Heart right ventricle (tissue), 16 donors: ENCODE measurements at regions not wholly inside any gene's neighbourhood (a gene's known extent, or its start where the extent isn't known, plus 50 kb on each side); places are given as distances from the start of the nearest gene placed in this dataset.

Source experiments
- ATAC-seq, 8 donors: fragments of 200-7000 bp; cut with Tn5 transposase; one replicate each; pipeline ENCODE4 v1.9.1; 2020; ENCODE audit warnings: mild to moderate bottlenecking in 8 of 8, moderate library complexity in 8 of 8, moderate number of reproducible peaks in 1 of 8
- DNase-seq, 2 donors: peaks; one replicate each; pipeline ENCODE4 v3.0.0-alpha.2; 2020
- H3K27ac ChIP-seq, 10 donors: fragments of 200-600 bp; sonication (generic) in 2 of 10; one replicate each; pipeline versions ENCODE4 v1.5.0 to v1.8.0; 2020 to 2022; ENCODE audit warnings: mild to moderate bottlenecking in 3 of 10
- H3K27me3 ChIP-seq, 7 donors: fragments of 200-600 bp; one replicate each; pipeline ENCODE4 v1.8.0; 2021 to 2022; ENCODE audit warnings: mild to moderate bottlenecking in 2 of 7
- H3K36me3 ChIP-seq, 9 donors: fragments of 200-600 bp; sonication (generic) in 1 of 9; one replicate each; pipeline versions ENCODE4 v1.5.0 to v1.8.0; 2020 to 2022; ENCODE audit warnings: mild to moderate bottlenecking in 2 of 9
- H3K4me1 ChIP-seq, 9 donors: fragments of 200-600 bp; sonication (generic) in 1 of 9; one replicate each; pipeline versions ENCODE4 v1.5.0 to v1.8.0; 2020 to 2022; ENCODE audit warnings: mild to moderate bottlenecking in 4 of 9
- H3K4me3 ChIP-seq, 10 donors: fragments of 200-600 bp; sonication (generic) in 2 of 10; one replicate each; pipeline versions ENCODE4 v1.5.0 to v1.8.0; 2020 to 2022; ENCODE audit warnings: mild to moderate bottlenecking in 7 of 10, moderate library complexity in 2 of 10
- H3K9me3 ChIP-seq, 11 donors: fragments of 200-600 bp in 10 of 11; sonication (generic) in 2 of 11; one replicate each; pipeline versions ENCODE4 v1.5.0 to v1.8.0; 2013 to 2022; ENCODE audit warnings: mild to moderate bottlenecking in 2 of 11, control low read depth in 1 of 11, moderate library complexity in 1 of 11
- WGBS, 2 donors: extraction: QIAGEN DNeasy Blood & Tissue Kit; methylation state at CpG; one replicate each; pipeline ENCODE4 v1.1.7; 2013; ENCODE audit warnings: inconsistent platforms in 1 of 2; 5-methylcytosine and 5-hydroxymethylcytosine counted together
- intact Hi-C, 10 donors: fragments of 100-400 bp; cut with DNase I; formaldehyde crosslinking; loops; one replicate each; pipeline versions ENCODE4 v1.11.1 to v1.14.2; 2022
- TF ChIP-seq, protein P1 (sequence below), 9 donors: fragments of 200-600 bp; sonication (generic) in 2 of 9; IDR thresholded peaks; one replicate each; pipeline versions ENCODE4 v1.5.0 to v1.8.0; 2021 to 2022; ENCODE audit warnings: antibody characterized with exemption in 9 of 9, mild to moderate bottlenecking in 5 of 9, moderate library complexity in 1 of 9
- donor health status: Arrhythmogenic right ventricular cardiomyopathy.
- donor health status: ischemic (EF 13 %, LVEDD 7.1; RV severe dilation, severe dysfunction).
- donor health status: healthy with polysubstance abuse.
- donor health status: DM: no; HTN: yes; CAD: no.
- donor health status: DM: no; HTN: no; CAD: no.
- donor health status: ischemic (EF 25% LVEDD 6.9; RV normal size, moderate dysfunction).
- donor health status: ischemic (EF 25% LVEDD 5.7; RV mildly dilated, moderate dysfunction).
- donor health status: healthy.
- donor health status: DM: yes; HTN: yes; CAD: no.
- donor health status: Ischemic cardiomyopathy.
- donor health status: ischemic (EF 35%, LVEDD 5.7; RV mildly dilated, moderate dysfunction).
- donor health status: nonischemic (EF 11% LVEDD 7.7; RV severe dilation, severe dysfunction).
- donor health status: DM: yes; HTN: yes; CAD: no.
- donor health status: PGD.
- donor health status: ischemic (EF 29% LVEDD 5.4; RV normal size, mild dysfunction).
- donor health status: nonischemic (EF 23%, LVEDD 6.1; RV moderate dilation, normal function).

GRCh38 chr1:99457381-99458165 is 188.3 kb upstream of the PALMD start:
- DNase-seq, result no peak
- Histone ChIP-seq H3K9me3 (no peaks in the 10 kb centered on the region), H3K27me3 (no peaks in the 10 kb centered on the region), H3K4me1 (peaks cover 0 to 8% (median 0%) of the 10 kb centered on the region in 9 donors), H3K4me3 (no peak overlapping the region), H3K36me3 (no peaks in the 10 kb centered on the region), H3K27ac (no peak overlapping the region)
- TF ChIP-seq, protein P1, sequence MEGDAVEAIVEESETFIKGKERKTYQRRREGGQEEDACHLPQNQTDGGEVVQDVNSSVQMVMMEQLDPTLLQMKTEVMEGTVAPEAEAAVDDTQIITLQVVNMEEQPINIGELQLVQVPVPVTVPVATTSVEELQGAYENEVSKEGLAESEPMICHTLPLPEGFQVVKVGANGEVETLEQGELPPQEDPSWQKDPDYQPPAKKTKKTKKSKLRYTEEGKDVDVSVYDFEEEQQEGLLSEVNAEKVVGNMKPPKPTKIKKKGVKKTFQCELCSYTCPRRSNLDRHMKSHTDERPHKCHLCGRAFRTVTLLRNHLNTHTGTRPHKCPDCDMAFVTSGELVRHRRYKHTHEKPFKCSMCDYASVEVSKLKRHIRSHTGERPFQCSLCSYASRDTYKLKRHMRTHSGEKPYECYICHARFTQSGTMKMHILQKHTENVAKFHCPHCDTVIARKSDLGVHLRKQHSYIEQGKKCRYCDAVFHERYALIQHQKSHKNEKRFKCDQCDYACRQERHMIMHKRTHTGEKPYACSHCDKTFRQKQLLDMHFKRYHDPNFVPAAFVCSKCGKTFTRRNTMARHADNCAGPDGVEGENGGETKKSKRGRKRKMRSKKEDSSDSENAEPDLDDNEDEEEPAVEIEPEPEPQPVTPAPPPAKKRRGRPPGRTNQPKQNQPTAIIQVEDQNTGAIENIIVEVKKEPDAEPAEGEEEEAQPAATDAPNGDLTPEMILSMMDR (IDR thresholded peaks at IDR 0.05), result no peak
- intact Hi-C loops, result no loop called here
- ATAC-seq, result peak in 1 of 8 donors; percentile 19
- WGBS, 2 donors, result 65 to 68% methylated on average over 4 of the region's 4 CpGs

DNA sequence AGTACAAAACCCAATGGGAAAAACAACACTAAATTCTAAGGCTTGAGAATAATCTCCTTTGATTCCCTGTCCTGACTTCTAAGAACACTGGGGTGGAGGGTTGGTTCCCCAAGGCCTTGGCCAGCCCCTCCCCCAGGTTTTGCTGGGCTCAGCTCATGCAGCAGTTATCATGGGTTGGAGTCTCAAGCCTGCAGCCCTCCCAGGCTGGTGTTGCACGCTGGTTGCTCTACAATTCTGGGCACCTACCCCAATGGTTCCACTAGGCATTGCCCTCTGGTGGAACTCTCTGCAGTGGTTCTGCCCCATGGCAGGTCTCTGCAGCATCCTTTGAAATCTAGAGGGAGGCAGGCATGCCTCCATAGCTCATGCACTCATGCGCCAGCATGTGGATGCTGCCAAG is 184.4 kb upstream of the PALMD start:
- WGBS, 2 donors, result 97 to 98% methylated on average over 2 of the region's 2 CpGs

DNA sequence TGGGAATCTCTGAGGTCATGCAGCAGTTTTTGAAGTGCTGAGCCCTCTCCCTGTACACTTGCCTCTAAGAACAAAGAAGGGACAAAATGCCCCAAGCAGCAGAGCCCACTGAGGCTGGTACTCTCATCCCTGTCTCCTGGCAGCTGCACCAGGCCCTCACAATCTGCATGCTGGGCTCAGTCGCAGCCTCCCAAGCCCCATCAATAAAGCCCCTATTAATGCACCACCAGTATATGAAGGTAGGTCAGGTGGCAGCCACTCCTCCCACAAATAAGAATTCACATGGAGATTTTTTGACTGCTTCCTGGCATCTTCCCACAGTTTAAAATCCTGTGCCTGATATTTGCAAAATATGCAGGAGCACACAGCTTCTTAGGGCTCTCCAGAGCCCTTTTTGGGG is 181.2 kb upstream of the PALMD start:
- DNase-seq, result no peak
- H3K9me3 ChIP-seq, result no peaks in the 10 kb centered on the region
- H3K4me3 ChIP-seq, result no peak overlapping the region
- WGBS, 2 donors, result 95 to 100% methylated on average over 1 of the region's 1 CpG
- H3K27me3 ChIP-seq, result no peaks in the 10 kb centered on the region
- ATAC-seq, result no peak
- intact Hi-C loops, result no loop called here
- TF ChIP-seq, protein P1 (IDR thresholded peaks at IDR 0.05), result no peak
- no peak overlapping the region for H3K27ac ChIP-seq
- no peaks in the 10 kb centered on the region for H3K36me3 ChIP-seq
- no peaks in the 10 kb centered on the region for H3K4me1 ChIP-seq

More for the DNA sequence above, 184.4 kb upstream of the PALMD start:
- TF ChIP-seq, protein P1 (IDR thresholded peaks at IDR 0.05), result no peak
- ATAC-seq, result peak in 1 of 8 donors; percentile 28
- intact Hi-C loops, result no loop called here
- Histone ChIP-seq H3K27me3 (no peaks in the 10 kb centered on the region), H3K4me3 (no peak overlapping the region), H3K36me3 (no peaks in the 10 kb centered on the region), H3K4me1 (peaks cover 0 to 8% (median 0%) of the 10 kb centered on the region in 9 donors), H3K9me3 (no peaks in the 10 kb centered on the region), H3K27ac (no peak overlapping the region)
- no peak for DNase-seq

DNA sequence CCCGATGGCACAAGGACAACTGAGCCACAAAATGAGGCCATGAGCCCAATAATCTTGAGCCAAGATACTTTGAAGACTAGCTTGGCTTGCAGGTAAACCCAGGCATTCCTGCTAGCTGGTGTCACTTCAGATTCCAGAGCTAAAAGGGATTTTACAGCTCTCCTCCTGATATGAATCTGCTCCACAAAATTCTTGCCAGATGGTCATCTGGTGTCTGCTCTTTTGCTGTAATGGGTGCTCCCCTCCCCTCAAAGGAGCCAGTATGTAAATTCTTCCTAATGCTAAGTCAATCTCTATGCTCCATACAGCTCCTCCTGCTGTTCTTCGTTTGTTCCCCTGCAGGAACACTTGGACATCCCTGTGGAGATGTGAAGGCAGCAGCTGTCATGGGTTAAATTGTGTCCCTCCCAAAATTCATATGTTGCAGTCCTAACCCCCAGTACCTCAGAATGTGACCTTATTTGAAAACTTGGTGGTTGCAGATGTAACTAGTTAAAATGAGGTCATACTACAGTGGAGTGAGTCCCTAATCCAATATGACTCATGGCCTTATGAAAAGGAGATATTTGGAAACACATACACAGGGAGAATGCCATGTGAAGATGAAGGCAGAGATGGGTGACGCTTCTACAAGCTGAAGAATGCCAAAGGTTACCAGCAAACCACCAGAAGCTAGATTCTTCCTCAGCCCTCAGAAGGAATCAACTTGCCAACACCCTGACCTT is 180.6 kb upstream of the PALMD start:
- Histone ChIP-seq H3K4me3 (no peak overlapping the region), H3K27me3 (no peaks in the 10 kb centered on the region), H3K36me3 (no peaks in the 10 kb centered on the region), H3K9me3 (no peaks in the 10 kb centered on the region), H3K4me1 (no peaks in the 10 kb centered on the region), H3K27ac (no peak overlapping the region)
- WGBS, 2 donors, result 84 to 88% methylated on average over 3 of the region's 3 CpGs
- DNase-seq, result no peak
- TF ChIP-seq, protein P1 (IDR thresholded peaks at IDR 0.05), result no peak
- no peak for ATAC-seq
- intact Hi-C loops, result no loop called here
